ENCODE measurements at regions not wholly inside any gene's neighbourhood (a gene's known extent, or its start where the extent isn't known, plus 50 kb on each side); places are given as distances from the start of the nearest gene placed in this dataset.

DNA sequence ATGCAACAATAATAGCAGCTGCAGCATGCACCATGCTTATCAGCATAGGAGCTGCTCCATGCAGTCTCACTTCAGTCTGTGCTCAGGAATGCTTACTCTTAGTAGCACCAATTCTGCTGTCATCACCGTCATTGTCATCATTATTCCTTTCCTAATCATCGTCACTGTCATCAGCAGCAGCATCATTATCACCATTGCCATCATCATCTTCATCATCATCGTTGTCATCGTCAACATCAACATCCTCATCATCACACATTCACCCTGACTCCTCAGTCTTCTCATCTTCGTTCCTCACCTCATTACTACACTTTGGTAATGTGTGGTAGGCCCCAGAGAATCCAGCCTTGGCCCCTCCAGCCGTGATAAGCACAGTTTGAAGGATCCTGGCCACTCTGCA lies 545.0 kb downstream of the TNS3 start:
- no peak for TF ChIP-seq EZH2 (IDR thresholded peaks at IDR 0.05; ENCODE audit: borderline replicate concordance, insufficient read depth, low read depth, low read length, poor library complexity, severe bottlenecking)
- TF ChIP-seq, protein P1, sequence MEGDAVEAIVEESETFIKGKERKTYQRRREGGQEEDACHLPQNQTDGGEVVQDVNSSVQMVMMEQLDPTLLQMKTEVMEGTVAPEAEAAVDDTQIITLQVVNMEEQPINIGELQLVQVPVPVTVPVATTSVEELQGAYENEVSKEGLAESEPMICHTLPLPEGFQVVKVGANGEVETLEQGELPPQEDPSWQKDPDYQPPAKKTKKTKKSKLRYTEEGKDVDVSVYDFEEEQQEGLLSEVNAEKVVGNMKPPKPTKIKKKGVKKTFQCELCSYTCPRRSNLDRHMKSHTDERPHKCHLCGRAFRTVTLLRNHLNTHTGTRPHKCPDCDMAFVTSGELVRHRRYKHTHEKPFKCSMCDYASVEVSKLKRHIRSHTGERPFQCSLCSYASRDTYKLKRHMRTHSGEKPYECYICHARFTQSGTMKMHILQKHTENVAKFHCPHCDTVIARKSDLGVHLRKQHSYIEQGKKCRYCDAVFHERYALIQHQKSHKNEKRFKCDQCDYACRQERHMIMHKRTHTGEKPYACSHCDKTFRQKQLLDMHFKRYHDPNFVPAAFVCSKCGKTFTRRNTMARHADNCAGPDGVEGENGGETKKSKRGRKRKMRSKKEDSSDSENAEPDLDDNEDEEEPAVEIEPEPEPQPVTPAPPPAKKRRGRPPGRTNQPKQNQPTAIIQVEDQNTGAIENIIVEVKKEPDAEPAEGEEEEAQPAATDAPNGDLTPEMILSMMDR (IDR thresholded peaks at IDR 0.05): no peak
